EL (cell line): ENCODE measurements at regions not wholly inside any gene's neighbourhood (a gene's known extent, or its start where the extent isn't known, plus 50 kb on each side); places are given as distances from the start of the nearest gene placed in this dataset.

Experiments used
- DNase-seq: peaks from one replicate; pipeline ENCODE4 v3.0.0-alpha.2; 2016

DNA sequence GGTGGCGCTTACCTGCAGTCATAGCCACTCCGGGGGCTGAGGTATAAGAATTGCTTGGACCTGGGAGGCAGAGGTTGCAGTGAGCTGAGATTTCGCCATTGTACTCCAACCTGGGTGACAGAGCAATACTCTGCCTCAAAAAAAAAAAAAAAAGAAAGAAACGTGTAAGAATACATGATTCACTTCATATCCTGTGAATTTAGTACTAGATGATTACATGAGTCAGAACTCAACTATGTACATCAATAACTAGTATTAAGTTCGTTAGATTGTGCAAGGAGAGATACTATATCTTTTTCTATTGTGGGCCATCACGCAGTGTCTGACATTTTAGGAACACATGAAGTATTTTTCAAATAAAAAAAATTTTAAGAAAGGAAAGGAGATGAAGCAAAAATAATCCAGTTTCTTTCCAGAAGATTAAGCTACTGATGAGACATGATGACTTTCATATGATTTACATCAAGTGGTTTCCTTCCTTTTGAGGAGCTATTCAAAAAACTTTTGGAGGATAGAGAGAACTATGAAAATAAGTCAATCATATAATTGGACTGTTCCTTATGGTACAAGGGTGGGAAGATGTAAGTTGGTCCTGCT lies 64.7 kb upstream of the EXOC1L start:
- peak; percentile 65 for DNase-seq

DNA sequence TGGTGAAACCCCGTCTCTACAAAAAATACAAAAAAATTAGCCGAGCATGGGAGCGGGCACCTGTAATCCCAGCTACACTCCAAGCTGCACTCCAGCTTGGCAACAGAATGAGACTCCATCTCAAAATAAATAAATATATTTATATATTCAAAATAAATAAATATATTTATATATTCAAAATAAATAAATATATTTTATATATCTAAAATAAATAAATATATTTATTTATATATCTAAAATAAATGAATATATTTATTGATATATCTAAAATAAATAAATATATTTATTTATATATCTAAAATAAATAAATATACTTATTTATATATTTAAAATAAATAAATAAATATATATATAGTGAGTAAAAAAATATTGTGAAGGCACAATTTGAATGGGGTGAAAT lies 63.4 kb upstream of the EXOC1L start:
- no peak for DNase-seq

DNA sequence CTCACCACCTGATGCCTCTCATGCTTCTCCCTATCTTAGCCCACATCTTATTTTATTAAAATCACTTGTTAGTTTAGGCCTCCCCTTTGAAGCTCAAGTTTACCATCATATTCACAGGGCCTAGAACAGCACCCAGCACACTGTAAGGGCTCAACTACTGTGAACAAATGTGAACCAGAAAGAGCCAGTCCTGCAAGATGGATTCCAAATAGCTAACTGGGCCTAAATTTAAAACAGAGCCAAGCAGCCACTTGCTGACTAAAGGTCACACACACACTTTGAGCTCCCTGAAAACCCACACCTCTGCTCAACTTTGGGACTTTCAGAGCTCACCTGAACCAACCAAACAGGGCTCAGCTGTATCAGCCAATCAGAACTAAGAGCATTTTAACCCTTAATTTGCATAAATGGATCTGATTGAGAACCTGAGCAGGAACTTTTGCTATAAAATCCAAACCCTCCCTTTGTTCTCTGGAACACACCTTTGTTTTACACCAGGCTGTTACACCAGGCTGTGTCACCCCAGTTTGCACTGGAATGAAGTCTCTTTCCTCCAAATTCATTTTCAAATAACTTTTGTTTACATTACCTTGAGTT lies 62.1 kb upstream of the EXOC1L start:
- DNase-seq, result no peak

DNA sequence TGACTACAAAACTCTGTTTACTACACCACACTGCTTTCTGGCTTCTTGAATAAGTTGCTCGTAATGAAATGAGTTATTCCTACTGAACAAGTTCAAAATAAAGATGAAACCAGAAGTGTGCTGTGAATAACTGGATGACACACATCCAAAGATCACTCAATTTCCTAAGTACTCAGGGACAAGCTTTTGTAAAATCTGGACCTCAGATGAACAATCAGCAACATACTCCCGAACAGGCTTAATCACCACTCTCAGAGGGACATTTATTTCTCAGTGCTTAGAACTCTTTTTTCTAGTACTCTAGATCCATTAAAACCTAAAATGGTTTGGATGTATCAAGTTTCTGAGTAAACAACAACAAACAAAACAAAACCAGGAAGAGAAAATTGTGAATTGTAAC lies 61.5 kb upstream of the EXOC1L start:
- no peak for DNase-seq

DNA sequence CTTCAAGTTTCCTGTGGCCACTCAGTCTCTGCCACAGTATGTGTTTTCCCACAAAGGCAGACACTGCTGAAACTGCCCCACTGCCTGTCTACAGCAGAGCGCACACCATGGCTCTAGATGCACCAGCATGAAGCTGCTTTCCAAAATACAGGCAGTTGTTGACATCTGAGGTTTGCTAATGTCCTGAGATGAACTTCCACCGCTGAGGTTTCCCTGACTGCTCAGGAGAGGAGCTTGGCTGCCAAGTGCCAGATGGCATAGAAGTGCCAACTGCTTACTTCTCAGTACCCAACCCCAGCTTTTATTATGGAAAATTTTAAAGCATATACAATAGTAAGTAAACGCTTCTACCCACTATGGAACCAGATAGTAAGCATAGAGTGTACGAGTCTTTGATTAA lies 61.0 kb upstream of the EXOC1L start:
- no peak for DNase-seq

DNA sequence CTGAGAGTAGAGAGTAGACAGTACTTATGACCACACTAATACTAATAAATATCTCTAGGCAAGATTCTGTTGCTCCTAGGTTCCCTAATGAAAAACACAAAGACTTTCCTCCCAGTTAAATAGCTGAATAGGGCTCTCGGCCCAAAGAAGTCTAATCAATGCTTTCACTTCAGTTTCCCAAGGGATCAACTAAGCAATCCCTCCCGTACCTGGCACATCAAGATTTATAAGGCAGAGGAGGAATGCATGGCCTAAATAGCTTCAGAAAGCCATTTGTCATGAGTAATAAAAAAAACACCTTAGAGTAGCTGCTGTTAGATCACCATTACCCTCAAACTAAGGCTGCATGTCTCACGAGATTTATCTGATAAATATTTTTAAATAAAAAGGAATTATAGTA lies 56.8 kb upstream of the EXOC1L start:
- DNase-seq, result no peak

DNA sequence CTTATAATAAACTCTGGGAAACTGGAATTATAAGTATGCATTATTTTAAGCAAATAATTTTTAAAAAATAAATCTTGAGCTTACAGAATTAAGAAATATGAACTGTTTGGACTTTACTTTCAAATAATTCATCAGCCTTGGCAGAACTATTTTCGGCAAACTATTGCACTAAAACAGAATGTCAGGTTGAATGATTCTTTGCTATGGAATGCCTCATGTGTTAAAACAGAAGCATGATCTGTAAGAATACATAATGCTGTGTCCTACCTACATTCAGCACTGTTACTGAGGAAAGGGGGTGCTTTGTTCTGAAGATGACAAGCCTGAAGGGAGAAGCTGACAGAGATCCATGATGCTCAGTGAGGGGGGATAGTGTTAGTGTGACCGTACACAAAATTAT lies 55.6 kb upstream of the EXOC1L start:
- no peak for DNase-seq

DNA sequence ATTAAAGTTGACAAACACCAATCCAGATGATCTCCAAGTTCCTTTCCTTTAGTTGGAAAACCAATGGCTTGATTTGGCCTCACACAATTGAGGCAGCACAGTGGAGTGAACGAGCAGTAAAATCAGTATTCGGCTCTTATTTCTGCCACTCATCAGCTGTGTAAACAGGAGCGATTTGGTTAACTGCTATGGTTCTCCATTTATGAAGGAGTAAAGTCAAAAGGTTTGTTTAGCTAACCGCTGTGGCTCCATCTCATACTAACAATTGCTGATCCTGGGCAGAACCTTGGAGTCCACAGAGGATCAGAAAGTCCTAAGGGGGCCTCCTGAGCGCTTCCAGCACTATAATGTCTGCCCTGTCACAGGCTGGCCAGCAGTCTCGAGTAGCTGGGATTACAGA lies 54.5 kb upstream of the EXOC1L start:
- DNase-seq, result no peak

DNA sequence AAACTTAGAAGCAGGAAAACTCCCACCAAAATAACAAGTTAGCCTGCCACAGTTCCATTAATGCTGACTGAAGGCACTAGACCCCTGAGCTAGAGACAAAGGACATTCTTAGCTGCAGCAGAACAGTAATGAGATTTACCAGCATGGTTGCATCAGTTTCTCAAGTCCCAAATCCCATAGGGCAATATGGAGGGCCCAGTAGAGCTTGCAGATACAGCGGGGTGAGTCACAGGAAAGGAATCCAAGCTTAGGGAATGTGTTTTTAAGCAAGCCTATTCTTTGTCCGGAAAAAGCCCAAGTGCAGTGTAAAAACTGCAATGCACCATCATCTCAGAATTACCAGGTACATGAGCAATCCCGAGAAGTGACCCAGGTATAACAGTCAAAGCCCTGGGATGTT lies 51.3 kb upstream of the EXOC1L start:
- peak; percentile 83 for DNase-seq
